ENCODE measurements at regions not wholly inside any gene's neighbourhood (a gene's known extent, or its start where the extent isn't known, plus 50 kb on each side); places are given as distances from the start of the nearest gene placed in this dataset.
"Not testable (repeated sequence)": the region's sequence is repeated elsewhere in the genome, so short reads cannot be mapped to it uniquely, and the experiment has no call there.

- DNase-seq, result no peak
Observed at GRCh38 chr14:71765505-71765904, 166.7 kb upstream of the RGS6 start.

GRCh38 chr14:71770431-71770830 is 161.8 kb upstream of the RGS6 start:
- no peak for DNase-seq

- not testable (repeated sequence) for DNase-seq
Observed at GRCh38 chr14:71771421-71771820, 160.8 kb upstream of the RGS6 start.

- DNase-seq, result not testable (repeated sequence)
Observed at GRCh38 chr14:71771996-71772395, 160.2 kb upstream of the RGS6 start.

GRCh38 chr14:71773898-71774481 is 158.2 kb upstream of the RGS6 start:
- DNase-seq, result no peak

- DNase-seq, result no peak
Observed at GRCh38 chr14:71776471-71777360, 155.5 kb upstream of the RGS6 start.

GRCh38 chr14:71780075-71780474 is 152.2 kb upstream of the RGS6 start:
- DNase-seq, result no peak

- DNase-seq, result no peak
Observed at GRCh38 chr14:71780822-71781221, 151.4 kb upstream of the RGS6 start.

GRCh38 chr14:71783088-71783487 is 149.1 kb upstream of the RGS6 start:
- DNase-seq, result no peak

GRCh38 chr14:71783786-71784185 is 148.4 kb upstream of the RGS6 start:
- DNase-seq, result no peak

- no peak for DNase-seq
Observed at GRCh38 chr14:71789005-71789404, 143.2 kb upstream of the RGS6 start.

- no peak for DNase-seq
Observed at GRCh38 chr14:71799841-71800240, 132.4 kb upstream of the RGS6 start.

GRCh38 chr14:71800878-71801277 is 131.4 kb upstream of the RGS6 start:
- DNase-seq, result no peak

GRCh38 chr14:71803539-71804260 is 128.5 kb upstream of the RGS6 start:
- no peak for DNase-seq

- DNase-seq, result no peak
Observed at GRCh38 chr14:71804992-71805391, 127.2 kb upstream of the RGS6 start.

GRCh38 chr14:71807049-71807448 is 125.2 kb upstream of the RGS6 start:
- not testable (repeated sequence) for DNase-seq

- not testable (repeated sequence) for DNase-seq
Observed at GRCh38 chr14:71810800-71811199, 121.4 kb upstream of the RGS6 start.

- no peak for DNase-seq
Observed at GRCh38 chr14:71812693-71813092, 119.5 kb upstream of the RGS6 start.

GRCh38 chr14:71815110-71815509 is 117.1 kb upstream of the RGS6 start:
- no peak for DNase-seq

GRCh38 chr14:71824816-71825215 is 107.4 kb upstream of the RGS6 start:
- DNase-seq, result no peak

- DNase-seq, result no peak
Observed at GRCh38 chr14:71833476-71833875, 98.8 kb upstream of the RGS6 start.

GRCh38 chr14:71834284-71835204 is 97.7 kb upstream of the RGS6 start:
- DNase-seq, result no peak

- DNase-seq, result no peak
Observed at GRCh38 chr14:71852181-71852580, 80.0 kb upstream of the RGS6 start.
